GM18909 (cell line): ENCODE measurements at regions not wholly inside any gene's neighbourhood (a gene's known extent, or its start where the extent isn't known, plus 50 kb on each side); places are given as distances from the start of the nearest gene placed in this dataset.
"Not testable (repeated sequence)": the region's sequence is repeated elsewhere in the genome, so short reads cannot be mapped to it uniquely, and the experiment has no call there.

Experiments
- ATAC-seq: cut with Tn5 transposase; IDR thresholded peaks from one replicate; pipeline ENCODE4 v1.9.1; 2021; ENCODE audit warnings: mild to moderate bottlenecking; ENCODE audit not compliant: unreplicated experiment, poor library complexity

DNA sequence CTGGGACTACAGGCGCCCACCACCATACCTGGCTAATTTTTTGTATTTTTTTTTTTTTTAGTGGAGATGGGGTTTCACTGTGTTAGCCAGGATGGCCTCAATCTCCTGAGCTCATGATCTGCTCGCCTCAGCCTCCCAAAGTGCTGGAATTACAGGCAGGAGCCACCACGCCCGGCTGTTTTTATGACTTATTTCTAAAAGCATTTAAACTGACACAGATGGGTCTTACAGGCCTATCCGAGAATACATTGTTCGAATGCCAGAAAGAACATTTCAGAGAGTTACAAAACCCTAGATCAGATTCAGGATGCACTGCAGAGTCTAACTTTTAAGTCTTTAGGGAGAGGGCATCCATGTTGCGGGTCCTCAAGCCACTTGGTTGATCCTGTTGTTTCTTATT is 234.7 kb upstream of the MAF start:
- no peak for ATAC-seq

DNA sequence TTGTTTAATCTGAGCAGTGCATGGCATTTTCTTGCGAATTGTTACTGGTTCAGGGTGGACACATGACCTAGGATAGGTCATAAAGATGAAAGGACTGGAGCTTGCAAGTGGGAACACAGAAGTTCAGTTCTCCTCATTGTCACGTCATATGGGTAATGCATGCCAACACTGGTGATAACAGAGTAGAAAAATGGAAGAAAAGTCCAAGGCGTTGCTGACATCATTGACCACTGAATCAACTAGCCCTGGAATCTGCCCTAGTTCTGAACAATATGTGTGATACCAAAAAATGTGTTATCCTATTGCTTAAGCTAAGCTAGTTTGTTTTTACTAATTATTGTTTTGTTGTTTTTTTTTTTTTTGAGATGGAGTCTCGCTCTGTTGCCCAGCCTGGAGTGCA is 234.2 kb upstream of the MAF start:
- no peak for ATAC-seq

DNA sequence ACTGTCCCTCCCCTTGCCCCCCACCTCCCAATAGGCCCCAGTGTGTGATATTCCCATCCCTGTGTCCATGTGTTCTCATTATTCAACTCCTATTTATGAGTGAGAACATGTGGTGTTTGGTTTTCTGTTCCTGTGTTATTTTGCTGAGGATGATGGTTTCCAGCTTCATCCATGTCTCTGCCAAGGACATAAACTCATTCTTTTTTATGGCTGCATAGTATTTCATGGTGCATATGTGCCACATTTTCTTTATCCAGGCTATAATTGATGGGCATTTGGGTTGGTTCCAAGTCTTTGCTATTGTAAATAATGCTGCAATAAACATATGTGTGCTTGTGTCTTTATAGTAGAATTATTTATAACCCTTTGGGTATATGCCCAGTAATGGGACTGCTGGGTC is 233.5 kb upstream of the MAF start:
- ATAC-seq = not testable (repeated sequence)

DNA sequence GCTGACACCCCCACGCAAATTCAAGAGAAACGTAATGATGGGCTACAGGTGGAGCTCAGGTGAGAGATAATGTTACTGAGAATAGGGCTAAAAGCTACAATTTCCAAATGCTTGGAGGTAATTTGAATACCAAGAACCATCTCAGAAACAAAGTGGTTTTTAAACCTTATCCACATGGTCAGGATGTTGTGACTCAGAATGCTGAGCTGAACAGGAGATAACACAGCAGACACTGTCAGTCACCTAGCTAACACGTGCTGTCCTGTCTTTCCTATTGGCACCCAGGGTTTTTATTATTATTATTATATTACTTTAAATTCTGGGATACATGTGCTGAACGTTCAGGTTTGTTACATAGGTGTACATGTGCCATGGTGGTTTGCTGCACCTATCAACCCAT is 233.0 kb upstream of the MAF start:
- no peak for ATAC-seq

DNA sequence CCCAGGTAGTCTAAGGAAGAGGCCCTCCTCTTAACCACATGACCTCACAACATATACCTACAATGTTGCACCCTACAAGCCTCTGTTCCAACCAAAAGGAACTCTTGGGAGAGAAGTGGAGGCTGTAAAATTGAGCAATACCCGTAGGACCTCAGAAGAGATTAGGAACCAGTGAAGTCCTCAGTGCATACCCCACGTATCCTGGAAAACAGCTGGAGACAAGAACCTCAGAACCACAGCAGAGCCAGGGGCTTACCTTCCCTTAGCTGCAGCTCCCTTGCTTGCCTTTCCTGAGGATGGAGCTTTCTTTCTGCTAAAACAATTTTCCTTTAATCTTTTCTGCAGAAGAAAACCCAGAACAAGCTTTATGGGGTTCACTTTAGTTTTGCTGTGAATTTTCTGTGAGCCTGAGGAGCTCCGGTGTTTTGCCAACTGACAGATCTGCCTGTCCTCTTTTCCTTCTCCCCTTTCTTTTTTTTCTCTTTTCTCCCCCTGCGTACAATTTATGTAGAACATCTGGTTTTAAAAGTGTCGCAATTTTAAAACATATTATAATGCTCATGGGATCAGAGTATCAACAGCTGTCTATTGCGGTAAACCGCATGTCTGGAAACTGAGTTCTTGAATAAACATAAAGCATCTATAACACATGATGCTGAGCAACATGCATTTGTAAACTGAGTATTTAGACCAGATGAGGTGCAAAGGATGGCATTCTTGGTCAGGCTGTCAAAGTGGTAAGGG is 226.4 kb upstream of the MAF start:
- no peak for ATAC-seq

DNA sequence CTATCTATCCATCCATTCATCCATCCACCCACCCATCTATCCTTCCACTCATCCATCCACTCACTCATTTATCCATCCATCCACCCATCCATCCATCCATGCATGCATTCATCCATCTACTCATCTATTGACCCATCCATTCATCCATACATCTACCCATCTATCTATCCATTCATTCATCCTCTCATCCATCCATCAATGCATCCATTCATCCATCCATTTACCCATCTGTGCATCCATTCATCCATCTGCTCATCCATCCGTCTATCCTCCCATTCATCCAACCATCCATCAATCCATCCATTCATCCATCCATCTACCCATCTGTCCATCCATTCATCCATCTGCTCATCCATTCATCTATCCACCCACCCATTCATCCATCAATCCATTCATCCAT is 224.5 kb upstream of the MAF start:
- ATAC-seq = no peak

DNA sequence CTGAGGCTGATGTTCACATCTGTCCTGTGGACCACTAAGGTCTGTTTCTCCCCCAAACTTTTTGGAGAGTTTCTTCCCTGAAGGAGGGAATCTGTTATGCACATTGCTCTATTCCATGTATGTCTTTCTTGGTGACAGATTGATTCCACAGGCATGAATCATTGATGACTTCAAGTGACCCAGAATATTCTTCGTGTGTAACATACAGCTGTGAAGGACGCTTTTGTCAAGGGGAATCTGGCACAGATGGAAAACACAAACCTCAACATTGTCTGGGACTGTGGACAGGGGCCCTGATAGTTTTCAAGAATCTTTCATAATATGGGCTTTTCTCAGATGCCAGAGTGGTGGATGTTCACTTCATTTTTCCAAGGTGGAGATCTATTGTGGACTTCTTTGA is 223.1 kb upstream of the MAF start:
- no peak for ATAC-seq

DNA sequence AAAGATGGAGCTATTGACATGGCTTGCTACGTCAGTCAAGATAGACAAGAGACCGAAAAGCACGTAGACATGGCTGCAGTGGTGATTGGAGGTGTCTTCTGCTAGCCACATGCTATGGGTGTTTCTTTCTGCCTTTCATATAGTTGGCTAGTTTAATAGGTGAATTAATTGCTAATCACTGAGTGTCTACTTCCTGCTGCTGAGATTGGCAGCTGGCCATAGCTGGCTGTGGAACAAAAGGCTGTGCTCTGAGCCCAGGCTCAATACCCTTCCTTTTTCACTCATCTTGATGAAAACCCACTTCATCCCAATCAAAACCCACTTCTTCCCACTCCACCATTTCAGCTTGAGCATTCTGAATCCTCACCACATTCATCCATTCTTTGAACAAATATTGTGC is 221.4 kb upstream of the MAF start:
- ATAC-seq = no peak

DNA sequence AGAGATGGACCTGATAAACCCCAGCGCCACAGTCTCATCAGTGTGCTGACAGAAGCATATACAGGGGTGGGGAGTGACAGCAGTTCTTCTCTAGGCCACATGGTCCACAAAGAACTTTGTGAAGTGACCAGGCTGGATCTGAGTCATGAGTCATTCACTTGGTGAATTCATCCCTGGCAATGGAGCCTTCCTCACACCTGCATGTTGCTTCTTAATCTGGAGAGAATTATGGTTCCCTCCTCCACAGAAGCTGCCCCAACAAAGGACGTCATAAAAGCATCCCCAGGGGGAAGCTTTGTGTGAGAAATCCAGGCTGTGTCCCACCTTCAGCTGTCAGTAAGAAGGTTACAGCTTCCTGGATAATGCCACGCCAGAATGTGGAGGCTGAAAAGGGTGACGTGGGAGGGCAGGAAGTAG is 215.6 kb upstream of the MAF start:
- ATAC-seq = no peak

DNA sequence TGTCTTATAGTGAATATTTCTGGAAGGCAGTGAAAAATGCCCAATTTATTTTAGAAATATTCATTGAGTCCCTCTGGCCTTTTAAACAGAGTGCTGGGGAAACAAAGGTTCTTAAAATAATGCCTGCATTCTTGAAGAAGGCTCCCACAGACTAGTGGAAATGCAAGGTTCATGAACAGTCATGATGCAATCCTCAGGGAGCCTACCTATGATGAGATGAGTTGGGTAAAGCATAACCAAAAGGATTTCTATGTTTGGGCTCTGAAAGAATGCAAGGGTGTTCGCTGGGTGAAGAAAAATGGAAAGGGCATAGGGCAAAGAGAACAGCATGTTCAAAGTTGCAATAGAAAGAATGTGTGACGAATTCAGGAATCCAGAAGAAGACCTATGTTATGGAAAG is 214.5 kb upstream of the MAF start:
- ATAC-seq = no peak

DNA sequence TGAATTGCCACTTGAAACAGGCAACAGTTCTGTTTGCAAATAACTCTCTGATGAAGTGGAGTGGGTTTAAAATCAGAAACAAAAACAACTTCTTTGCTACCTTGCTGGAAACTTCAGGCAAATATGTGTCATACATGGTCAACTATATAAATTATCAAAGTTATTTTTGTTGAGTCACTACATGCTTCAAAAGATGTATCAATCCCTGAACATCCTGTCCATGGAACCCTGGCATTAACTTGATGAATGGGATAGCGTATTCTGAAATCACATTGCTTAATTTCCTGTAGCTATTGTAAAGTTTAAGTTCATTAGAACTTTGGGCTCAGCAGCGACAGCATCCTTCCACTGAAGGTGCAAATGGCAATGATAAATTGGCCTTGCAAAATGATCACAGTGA is 213.6 kb upstream of the MAF start:
- no peak for ATAC-seq

DNA sequence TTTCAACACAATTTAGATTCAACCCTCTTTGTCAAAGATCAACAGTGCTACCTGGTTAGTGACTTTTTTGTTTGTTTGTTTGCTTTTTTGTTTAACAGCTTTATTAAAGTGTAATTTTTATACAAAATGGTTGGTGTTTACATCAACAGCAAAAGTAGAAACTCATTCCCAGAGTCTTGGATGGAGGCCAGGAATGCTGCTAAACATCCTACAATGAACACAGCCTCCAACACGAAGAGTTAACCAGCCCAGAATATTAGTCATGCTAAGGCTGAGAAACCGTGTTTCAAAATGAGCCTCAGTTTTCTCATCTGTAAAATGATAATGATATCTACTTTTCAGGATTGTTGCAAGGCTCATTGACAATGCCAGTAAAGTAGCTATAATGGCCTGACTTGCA is 211.0 kb upstream of the MAF start:
- no peak for ATAC-seq

DNA sequence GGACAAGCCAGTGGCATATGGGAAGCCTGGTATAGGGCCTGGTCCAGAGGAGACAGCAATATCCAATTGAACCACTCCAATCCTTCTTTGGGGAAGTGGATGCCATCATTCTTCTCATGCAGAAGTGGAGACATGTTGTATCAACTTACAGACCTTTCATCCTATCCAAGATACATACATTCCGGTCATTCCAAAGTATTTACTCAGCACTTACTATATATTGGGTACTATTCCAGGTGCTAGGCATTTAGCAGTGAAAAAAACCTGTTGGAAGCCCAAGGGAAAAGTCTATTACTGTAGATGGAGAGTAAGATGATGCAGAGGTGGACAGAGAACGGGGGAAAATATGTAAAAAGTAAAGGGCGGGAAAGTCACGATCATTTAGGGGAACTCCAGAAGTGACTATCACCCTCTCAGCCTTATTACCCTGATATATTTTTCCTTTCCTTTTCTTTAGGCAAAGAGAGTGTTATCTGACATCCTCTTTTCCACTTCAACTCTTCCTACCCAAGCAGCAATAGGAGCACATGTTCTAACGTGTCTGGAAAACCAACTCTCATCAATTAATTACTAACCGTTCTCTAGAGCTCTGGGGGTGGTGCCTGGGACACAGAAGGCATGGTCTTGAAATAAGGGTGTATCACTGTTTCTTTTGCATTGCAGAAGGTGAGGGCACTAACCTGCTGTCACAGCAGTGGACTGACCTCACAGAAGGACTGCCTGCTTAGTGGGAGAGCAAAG is 210.1 kb upstream of the MAF start:
- no peak for ATAC-seq

DNA sequence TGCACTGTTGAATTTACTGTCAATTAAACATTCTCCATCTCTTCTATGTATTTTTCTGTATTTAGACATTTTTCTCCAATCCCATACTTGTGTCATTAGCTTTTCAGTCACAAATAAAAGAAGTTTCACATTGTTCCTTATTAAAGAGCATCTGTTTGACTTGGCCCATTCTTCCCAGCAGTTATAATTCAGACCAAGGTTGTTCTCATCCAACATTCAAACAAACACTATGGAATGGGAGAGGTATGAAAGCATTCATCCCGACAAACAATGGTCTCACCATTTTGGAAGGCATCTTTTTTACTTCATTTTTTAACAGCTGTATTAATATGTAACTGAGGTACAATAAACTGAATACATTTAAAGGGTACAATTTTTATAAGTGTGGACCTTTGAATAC is 208.8 kb upstream of the MAF start:
- ATAC-seq = no peak

DNA sequence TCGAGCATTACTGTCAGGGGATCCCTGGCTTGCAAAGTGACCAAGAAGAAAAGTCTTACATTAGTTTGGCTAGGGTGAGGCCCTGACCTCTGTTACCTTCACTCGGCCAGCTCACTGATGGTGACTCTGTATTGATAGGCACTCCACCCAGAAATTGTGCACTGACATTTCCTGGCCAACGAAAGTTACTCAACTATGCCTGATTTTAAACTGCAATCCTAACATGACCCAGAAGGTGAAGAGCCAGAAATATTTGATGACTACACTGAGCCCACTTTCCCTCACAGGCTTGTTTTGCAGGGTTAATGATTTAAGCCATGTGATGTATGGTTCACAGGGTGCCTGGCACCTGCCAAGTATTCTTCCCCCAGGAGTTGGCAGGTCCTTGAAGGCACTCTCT is 208.2 kb upstream of the MAF start:
- no peak for ATAC-seq

DNA sequence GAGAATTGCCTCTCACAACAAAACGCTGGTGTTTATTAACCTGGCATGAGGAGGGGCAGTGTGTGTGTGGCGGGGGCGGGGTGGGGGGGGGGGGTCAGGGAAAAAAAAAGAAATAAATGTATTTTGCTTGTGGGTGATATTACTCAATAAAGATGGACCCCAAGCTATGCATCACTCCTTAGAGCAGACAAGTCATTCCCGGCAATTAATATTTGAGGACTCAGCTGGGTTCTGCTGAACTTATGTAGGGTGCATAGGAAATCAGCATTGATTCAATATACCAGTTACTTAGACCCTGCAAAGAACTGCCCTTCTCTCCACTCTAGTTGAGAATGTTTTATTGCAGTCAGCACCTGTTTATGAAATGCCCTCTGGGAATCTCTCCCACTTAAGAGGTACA is 206.2 kb upstream of the MAF start:
- no peak for ATAC-seq

DNA sequence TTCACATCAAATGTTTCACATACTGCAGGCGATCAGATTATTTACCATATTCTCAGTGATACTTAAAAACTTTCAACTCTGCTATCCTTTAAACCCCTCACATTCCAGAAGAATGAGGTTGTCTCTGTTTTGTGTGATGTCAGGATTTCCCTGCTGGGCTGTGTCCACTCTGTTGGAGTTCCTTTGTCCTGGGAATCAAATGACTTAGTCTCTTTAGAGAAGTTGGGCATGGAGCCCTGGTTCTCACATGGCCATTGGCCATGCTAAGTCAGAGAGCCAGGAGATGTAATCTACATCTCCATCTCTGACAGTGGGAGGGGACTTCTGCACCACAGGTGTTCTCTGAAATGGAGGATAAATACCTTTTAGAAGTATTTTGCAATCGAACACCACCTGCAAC is 205.1 kb upstream of the MAF start:
- no peak for ATAC-seq

DNA sequence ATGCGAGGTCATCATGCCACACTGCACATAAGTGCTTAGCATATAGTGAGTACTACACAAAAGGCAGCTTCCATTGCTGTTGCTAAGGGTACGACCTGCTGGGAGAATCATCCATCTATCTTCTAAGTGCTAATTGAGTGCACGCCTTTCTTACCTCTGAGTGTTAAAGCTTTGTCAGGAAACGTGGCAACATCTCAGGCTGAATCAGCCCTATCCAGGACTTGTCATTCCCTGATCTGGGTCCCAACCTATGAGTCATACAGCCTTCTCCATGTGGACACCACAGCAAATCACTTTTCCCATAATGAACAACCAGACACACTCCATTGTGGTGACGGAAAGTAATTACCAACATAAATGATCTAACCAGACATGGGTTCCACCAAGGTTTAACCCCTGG is 201.1 kb upstream of the MAF start:
- no peak for ATAC-seq

DNA sequence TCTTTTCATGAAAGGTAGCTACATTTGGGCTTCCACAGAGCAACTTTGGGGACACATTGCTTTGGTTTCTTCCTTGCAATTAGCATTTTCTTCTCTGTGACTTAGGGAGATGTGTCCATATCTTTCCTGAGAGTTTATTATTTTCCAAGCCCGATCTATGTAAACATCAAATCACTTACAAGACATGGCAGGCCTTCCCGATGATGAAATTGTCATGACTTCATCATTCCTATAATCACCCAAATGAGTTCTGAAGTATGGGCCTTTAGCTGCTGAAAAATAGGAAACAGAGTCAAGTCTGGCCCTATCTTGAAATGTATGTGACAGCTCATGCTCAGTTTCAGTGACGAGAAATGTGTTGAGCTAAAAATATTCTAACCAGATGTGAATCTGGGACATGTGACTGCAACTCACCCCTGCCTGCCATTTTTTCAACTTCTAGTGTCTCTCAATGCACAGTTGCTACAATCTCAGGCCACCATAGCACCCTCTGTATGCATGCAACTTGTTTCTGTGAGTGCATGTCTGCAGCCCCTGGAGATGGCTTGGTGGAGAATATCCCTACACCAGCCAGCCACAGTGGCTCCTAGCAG is 199.6 kb upstream of the MAF start:
- no peak for ATAC-seq

DNA sequence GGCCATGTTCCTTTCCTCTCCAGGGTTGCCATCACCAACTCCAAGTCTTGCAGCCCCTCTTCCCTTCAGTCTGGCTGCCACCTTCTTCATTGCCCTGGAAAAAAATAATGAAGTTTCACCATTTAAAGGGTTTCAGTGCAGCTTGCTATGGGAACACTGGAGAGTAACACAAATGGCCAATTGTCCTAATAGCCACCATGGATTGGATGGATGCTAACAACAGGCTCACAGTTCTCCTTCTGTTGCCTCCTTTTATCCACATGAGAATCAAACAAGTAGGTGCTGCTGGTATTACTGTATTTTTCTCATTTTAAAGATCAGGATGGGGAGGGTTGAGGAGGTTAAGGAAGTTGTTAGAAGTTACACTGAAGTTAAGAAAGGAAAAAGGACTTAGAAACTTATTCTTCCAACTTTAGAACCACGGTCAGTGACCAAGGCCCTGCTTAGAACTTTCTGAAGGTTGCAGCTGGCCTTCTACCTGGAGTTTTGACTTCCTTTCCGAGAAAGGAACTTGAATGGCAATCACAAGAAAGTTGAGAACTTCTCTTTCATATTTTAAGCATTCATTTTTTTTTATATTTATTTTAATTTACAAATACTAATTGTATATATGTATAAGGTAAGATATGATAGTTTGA is 198.0 kb upstream of the MAF start:
- no peak for ATAC-seq

DNA sequence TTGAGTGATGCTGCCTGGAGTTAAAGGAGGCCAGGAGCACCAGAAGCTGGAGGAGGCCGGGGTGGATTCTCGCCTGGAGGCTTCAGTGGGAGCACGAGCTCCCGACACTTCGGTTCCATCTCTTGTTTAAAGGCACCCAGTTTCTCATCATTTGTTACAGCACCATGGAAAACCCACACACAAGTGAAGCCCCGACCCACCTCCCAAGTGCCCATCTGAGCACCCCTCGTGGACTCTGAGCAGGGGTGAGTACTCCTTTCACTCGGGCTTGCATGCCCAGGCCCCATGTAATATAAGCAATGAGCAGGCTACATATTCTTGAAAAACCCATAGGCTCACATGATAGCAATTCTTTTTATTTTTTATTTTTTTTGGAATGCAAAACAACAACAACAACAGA is 196.9 kb upstream of the MAF start:
- ATAC-seq = no peak
